22Rv1 (cell line): ENCODE measurements at regions not wholly inside any gene's neighbourhood (a gene's known extent, or its start where the extent isn't known, plus 50 kb on each side); places are given as distances from the start of the nearest gene placed in this dataset.

Experiments used
- H3K27ac ChIP-seq: fragments of 450-650 bp; 2 replicates; pipeline ENCODE4 v1.5.1; 2017
- CTCF ChIP-seq: fragments of 450-650 bp; IDR thresholded peaks from 2 replicates; pipeline ENCODE4 v1.5.1; 2017; ENCODE audit warnings: mild to moderate bottlenecking
- ZFX ChIP-seq: fragments of 450-650 bp; IDR thresholded peaks from 2 replicates; pipeline ENCODE4 v1.6.1; 2017; ENCODE audit warnings: antibody characterized with exemption, borderline replicate concordance

DNA sequence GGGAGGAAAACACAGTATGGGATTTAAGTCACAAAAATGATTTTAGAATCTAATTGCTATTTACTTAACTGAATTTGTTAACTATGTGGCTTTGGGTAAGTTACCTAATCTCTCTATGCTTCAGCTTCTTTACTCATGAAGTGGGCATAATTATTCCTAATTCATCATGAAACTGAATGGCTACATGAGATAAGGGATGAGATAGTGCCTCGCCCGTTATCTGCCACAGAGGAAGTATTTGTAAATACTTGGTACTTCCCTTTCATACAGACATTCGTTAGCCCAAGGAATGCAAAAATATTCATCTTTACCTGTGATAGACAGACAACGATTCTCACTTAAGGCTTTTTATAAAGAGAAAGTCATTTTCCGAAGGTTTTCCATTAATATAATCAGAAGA, 221.2 kb upstream of the BLID start:
- TF ChIP-seq CTCF (no peak), ZFX (no peak)
- H3K27ac ChIP-seq: no peak overlapping the region

- no peak overlapping the region for H3K27ac ChIP-seq
- no peak for TF ChIP-seq CTCF
- TF ChIP-seq ZFX: no peak
Measured at GRCh38 chr11:122336706-122337105, 220.7 kb upstream of the BLID start.

DNA sequence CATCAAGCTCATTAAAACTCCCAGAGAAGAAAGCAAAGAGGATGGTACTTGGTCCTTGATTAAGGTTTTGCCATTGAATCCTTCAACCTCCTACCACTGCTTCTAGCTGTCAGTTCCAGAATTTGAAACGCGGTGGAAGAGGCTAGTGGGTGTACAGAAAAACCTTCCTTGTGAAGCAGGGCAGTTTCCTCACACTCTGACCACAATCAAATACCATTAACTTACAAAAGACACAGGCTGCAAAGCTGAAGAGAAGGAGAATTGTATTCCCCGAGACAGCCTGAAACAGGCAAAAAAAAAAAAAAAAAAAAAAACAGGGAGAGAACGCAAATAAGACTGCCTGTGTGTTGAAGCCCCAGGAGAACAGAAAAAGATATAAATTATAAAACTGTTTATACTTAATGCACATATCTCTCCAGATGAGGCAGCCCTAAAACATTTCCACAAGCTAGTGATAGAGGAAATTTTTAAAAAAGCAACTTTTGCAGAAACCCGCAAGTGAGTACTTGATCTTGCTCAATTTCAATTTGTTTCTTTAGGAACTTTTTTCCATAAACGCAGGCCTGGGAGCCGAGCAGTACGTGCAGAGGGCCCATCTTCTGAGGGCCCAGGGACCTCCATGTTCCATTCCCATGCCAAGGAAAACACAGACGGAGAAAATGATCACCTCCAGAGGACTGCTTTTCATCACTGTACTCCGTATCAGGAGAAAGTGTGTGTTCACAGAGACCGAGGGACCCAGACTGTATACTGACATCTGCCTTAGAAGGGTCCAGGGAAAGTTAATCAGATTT, 218.7 kb upstream of the BLID start:
- no peak overlapping the region for H3K27ac ChIP-seq
- no peak for TF ChIP-seq CTCF
- TF ChIP-seq ZFX: no peak

DNA sequence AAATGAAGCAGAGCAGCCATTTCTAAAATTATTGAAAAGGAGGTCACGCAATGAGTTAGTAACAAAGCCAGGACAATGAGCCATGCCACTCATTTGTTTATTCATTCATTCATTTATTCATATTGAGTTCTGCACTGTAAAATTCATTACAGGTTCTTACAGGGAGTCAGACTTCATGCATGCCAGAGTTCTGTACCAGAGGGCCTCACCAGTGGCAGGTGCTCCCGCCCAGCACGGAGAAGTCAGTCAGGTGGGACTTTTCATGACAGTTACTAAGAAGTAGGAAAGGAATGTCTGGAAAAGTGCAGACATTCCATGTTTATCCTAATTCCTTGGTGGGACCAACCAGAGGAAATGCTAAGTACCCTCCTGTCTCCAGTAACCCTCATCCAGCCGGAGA, 217.5 kb upstream of the BLID start:
- no peak overlapping the region for H3K27ac ChIP-seq
- no peak for TF ChIP-seq ZFX

DNA sequence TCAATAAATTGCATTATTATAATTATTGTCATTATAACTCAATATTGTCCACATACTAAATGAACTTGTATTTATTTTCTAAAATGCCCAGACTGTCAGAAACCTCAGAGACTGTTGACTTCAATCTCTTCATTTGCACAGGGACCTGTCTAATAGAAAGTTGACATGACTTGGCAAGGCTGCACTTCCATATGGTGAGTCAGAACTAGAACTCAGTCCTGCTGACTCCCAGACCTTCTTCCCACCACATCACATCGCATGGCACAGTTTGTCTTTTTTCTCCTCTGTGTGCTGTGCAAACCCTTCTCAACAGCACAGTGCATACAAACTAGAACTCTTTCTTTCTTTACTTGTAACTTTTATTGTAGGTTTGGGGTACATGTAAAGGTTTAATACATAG, 215.1 kb upstream of the BLID start:
- no peak overlapping the region for H3K27ac ChIP-seq
- TF ChIP-seq ZFX (no peak), CTCF (no peak)

DNA sequence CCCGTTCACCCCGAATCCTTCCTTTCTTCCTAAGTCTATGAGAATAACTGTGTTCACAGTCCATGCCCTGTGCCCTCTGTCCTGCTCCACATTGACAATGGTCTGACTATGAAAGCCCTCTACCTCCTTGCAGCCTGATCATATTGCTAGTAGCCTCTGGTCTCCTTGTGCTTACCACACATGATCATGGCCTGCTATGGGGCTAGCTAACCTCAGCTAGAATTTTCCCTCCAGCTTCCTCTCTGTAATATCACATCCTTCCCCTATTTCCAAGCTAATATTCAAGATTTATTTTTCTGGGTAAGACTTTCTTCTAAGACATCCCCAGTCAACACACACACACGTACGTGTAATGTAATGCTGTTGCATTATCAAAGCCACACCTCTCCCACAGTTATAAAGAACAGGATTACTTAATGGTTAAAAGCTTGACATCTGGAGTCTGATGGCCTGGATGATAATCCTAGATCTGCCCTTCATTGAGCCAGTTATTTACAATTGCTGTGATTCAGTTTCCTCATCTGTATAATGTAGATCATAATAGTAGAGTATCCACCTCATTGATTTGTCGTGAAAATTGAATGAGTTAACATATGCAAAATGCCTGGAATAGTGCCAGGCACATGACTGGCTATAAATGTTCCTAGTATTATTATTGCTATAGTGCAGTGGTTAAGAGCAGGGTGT, 214.4 kb upstream of the BLID start:
- no peak overlapping the region for H3K27ac ChIP-seq
- TF ChIP-seq CTCF: no peak
- no peak for TF ChIP-seq ZFX

DNA sequence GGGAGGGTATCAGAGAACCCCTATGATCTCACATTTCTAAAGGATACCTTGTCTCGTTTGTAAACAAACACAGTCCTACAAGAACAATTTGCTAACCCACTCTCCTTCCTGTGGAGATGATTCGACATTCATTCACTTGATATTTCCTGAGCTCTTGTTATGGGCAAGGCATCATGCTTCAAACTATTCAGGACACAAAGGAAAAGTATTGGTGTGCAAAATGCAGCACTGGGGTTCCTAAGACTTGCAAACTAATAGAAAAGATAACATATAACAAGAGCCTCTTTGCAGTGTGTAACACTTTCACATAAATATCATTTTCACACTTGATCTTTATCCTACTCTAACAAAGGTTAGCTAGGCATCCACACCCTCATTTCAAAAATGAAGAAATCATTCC, 211.5 kb upstream of the BLID start:
- TF ChIP-seq CTCF: no peak
- no peak for TF ChIP-seq ZFX
- no peak overlapping the region for H3K27ac ChIP-seq
